ENCODE measurements at regions not wholly inside any gene's neighbourhood (a gene's known extent, or its start where the extent isn't known, plus 50 kb on each side); places are given as distances from the start of the nearest gene placed in this dataset.

DNA sequence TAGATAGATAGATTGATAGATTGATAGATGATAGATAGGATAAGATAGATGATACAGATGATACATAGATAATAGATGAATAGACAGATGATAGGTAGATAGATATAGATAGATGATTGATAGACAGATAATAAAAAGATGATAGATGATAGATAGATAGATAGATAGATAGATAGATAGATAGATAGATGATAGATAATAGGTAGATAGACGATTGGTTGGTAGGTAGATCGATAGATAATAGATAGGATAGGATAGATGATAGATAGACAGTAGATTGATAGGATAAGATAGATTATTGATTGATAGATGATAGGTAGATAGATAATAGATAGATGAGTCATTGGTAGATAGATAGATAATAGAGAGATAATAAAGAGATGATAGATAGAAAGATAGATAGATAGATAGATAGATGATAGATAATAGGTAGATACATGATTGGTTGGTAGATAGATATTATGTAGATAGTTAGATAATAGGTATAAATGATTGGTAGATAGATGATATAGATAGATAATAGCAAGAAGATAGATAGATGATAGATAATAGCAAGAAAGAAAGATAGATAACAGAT lies 109.4 kb upstream of the C16orf82 start:
- TF ChIP-seq, protein P1, sequence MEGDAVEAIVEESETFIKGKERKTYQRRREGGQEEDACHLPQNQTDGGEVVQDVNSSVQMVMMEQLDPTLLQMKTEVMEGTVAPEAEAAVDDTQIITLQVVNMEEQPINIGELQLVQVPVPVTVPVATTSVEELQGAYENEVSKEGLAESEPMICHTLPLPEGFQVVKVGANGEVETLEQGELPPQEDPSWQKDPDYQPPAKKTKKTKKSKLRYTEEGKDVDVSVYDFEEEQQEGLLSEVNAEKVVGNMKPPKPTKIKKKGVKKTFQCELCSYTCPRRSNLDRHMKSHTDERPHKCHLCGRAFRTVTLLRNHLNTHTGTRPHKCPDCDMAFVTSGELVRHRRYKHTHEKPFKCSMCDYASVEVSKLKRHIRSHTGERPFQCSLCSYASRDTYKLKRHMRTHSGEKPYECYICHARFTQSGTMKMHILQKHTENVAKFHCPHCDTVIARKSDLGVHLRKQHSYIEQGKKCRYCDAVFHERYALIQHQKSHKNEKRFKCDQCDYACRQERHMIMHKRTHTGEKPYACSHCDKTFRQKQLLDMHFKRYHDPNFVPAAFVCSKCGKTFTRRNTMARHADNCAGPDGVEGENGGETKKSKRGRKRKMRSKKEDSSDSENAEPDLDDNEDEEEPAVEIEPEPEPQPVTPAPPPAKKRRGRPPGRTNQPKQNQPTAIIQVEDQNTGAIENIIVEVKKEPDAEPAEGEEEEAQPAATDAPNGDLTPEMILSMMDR (IDR thresholded peaks at IDR 0.05; ENCODE audit: borderline replicate concordance, extremely low read depth, low read length, poor library complexity, severe bottlenecking), result no peak
- TF ChIP-seq EZH2 (IDR thresholded peaks at IDR 0.05; ENCODE audit: borderline replicate concordance, low read depth, low read length, severe bottlenecking), result no peak

Measured in DND-41 (cell line).